NCI-H2081 treated with DMSO at 0.1 percent for 48 hours (cell line): ENCODE measurements at regions not wholly inside any gene's neighbourhood (a gene's known extent, or its start where the extent isn't known, plus 50 kb on each side); places are given as distances from the start of the nearest gene placed in this dataset.

Experiments
- DNase-seq: peaks from one replicate; lab custom pipeline; 2025; lab: John Stamatoyannopoulos, UW

GRCh38 chr11:127493330-127494022, 492.9 kb upstream of the KIRREL3 start:
- DNase-seq = no peak

GRCh38 chr11:127492029-127492428, 491.5 kb upstream of the KIRREL3 start:
- DNase-seq = no peak

GRCh38 chr11:127491589-127491988, 491.0 kb upstream of the KIRREL3 start:
- DNase-seq = no peak

- DNase-seq = no peak
Observed at GRCh38 chr11:127490896-127491295, 490.3 kb upstream of the KIRREL3 start.

GRCh38 chr11:127485541-127485940, 485.0 kb upstream of the KIRREL3 start:
- DNase-seq = no peak

- DNase-seq = no peak
Observed at GRCh38 chr11:127481391-127481790, 480.8 kb upstream of the KIRREL3 start.

GRCh38 chr11:127478826-127479225, 478.3 kb upstream of the KIRREL3 start:
- no peak for DNase-seq

GRCh38 chr11:127474766-127475165, 474.2 kb upstream of the KIRREL3 start:
- DNase-seq = no peak

GRCh38 chr11:127472505-127472904, 471.9 kb upstream of the KIRREL3 start:
- no peak for DNase-seq

GRCh38 chr11:127471662-127472061, 471.1 kb upstream of the KIRREL3 start:
- no peak for DNase-seq

GRCh38 chr11:127470306-127470884, 469.8 kb upstream of the KIRREL3 start:
- no peak for DNase-seq

- DNase-seq = no peak
Observed at GRCh38 chr11:127464325-127464724, 463.8 kb upstream of the KIRREL3 start.

- DNase-seq = no peak
Observed at GRCh38 chr11:127462065-127462344, 461.4 kb upstream of the KIRREL3 start.

GRCh38 chr11:127461241-127462064, 460.9 kb upstream of the KIRREL3 start:
- no peak for DNase-seq

- no peak for DNase-seq
Observed at GRCh38 chr11:127458561-127458960, 458.0 kb upstream of the KIRREL3 start.

GRCh38 chr11:127454856-127455255, 454.3 kb upstream of the KIRREL3 start:
- DNase-seq = peak; percentile 63

GRCh38 chr11:127452533-127452932, 452.0 kb upstream of the KIRREL3 start:
- DNase-seq = no peak

GRCh38 chr11:127451861-127452260, 451.3 kb upstream of the KIRREL3 start:
- DNase-seq = no peak

GRCh38 chr11:127448101-127448500, 447.5 kb upstream of the KIRREL3 start:
- no peak for DNase-seq

- no peak for DNase-seq
Observed at GRCh38 chr11:127445476-127445875, 444.9 kb upstream of the KIRREL3 start.

GRCh38 chr11:127443297-127443696, 442.7 kb upstream of the KIRREL3 start:
- no peak for DNase-seq

- no peak for DNase-seq
Observed at GRCh38 chr11:127440616-127441015, 440.0 kb upstream of the KIRREL3 start.

GRCh38 chr11:127425281-127425680, 424.7 kb upstream of the KIRREL3 start:
- no peak for DNase-seq
